HG03432 (cell line): ENCODE measurements at regions not wholly inside any gene's neighbourhood (a gene's known extent, or its start where the extent isn't known, plus 50 kb on each side); places are given as distances from the start of the nearest gene placed in this dataset.
"Not testable (repeated sequence)": the region's sequence is repeated elsewhere in the genome, so short reads cannot be mapped to it uniquely, and the experiment has no call there.

Experiments used
- ATAC-seq: cut with Tn5 transposase; IDR thresholded peaks from one replicate; pipeline ENCODE4 v1.9.1; 2021; ENCODE audit warnings: mild to moderate bottlenecking, moderate library complexity; ENCODE audit not compliant: unreplicated experiment

DNA sequence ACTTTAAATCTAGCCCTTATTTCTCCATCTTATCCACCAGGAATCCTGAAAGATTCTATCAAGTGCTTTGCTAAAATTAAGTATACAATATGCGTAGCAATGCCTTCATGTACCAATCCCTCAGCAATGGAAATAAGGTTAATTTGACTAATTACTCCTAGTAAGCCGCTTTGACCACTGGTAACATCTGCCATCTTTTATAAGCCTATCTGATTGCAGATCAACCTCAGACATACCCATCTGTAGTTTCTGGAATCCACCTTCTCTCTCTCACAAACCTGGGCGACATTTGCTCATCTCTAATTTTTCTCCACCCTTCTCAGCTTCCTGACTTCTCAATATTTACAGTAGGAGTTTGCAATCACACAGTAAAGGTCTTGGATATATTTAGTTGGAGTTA is 138.8 kb upstream of the CRHR1 start:
- no peak for ATAC-seq

- ATAC-seq = no peak
These were observed 137.7 kb upstream of the CRHR1 start for GRCh38 chr17:45646288-45646988.

- ATAC-seq = no peak
These were observed 135.5 kb upstream of the CRHR1 start for GRCh38 chr17:45648642-45649041.

DNA sequence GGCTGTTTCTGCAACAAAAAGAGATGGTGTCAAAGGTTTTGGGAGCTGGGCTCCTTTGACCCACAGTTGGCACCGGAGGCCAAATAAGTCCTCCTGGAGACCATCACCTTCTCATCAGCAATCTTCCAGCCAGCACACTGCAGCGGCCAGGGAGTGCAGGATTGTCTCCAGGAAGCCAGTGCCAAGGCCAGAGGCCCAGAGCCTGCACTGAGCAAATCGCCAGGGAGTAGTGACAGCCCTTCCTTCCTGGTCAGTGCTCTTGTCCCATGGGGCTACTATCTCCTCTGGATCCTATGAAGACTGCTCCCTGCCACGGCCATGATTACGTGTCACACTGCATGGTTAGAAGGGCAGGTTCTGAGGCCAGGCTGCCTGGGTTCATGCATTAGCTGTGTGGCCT is 134.3 kb upstream of the CRHR1 start:
- ATAC-seq = no peak

DNA sequence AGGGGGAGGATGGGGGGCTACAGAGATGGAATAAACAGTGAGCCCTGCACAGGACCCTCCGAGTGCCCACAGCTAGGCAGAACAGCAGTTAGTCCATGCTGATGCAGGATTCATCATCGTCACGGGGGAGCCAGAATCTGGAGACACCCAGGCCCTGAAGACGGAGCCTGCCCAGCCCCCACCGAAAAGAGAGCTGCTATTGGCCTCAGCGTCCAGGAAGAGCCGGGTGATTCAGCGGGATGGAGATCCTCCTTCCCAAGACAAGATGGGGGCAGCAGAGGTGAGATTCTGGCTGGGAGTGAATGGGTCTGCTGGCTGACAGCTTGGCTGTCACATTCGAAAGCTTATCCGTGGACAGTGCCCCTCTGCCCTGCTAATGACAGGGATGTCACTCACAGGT is 133.6 kb upstream of the CRHR1 start:
- no peak for ATAC-seq

- ATAC-seq = no peak
These were observed 132.9 kb upstream of the CRHR1 start for GRCh38 chr17:45651145-45651709.

DNA sequence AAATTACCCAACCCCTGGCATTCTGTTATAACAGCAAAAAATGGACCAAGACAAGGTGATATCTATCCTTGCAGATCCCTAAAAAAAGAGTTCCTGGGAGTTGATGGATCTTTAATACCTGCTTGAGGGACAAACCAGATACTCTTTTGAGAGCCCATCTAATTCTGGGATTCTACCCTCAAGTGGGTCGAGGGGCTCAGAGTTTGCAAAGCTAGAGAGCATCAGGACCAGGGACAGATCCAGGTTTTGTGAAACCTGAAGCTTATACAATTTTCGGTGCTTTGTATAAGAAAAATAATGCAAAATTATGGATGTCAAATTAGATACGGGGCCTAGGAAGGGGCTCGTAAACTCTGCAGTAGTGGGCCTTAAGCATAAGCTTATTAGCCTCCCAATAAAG is 130.5 kb upstream of the CRHR1 start:
- ATAC-seq = no peak

- no peak for ATAC-seq
These were observed 127.5 kb upstream of the CRHR1 start for GRCh38 chr17:45656527-45657181.

GRCh38 chr17:45660474-45660873 is 123.6 kb upstream of the CRHR1 start:
- ATAC-seq = no peak

DNA sequence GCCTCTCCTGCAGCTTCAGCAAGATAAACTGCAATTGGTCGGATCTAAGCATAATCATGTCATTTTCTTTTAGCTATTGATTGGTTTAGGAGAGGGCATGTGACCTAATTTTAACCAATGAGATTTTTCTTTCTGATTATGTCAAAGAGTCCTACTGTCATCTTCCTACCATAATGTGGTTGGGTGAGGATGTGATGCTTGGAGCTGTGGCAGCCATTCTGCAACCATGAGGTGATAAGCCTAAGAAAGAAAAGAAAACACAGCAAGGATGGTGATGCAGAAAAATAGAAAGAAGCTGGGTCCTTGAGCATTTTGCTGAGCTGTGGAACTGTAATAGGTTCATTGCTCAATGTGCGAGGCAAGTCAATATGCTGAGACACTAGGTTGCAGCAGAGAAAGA is 121.7 kb upstream of the CRHR1 start:
- no peak for ATAC-seq

GRCh38 chr17:45663772-45664171 is 120.3 kb upstream of the CRHR1 start:
- ATAC-seq = no peak

DNA sequence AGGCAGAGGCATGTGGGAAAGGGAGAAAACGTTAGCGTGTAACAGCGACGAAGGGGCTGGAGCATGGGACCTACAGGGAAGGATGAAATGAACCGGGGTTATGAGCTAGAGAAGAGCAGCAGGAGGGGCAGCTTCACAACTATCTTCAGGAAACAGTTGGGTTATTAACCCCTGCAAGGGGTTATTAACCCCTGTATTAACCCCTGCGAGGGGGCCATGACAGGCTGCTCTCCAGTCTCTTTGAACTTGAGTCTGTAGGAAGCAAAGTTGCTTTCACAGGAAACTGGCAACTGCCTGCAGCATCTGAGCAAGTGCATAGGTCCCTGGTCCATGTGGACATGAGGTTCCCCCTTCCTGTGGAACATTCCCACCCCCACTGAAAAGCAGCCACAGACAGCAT is 119.2 kb upstream of the CRHR1 start:
- ATAC-seq = no peak

DNA sequence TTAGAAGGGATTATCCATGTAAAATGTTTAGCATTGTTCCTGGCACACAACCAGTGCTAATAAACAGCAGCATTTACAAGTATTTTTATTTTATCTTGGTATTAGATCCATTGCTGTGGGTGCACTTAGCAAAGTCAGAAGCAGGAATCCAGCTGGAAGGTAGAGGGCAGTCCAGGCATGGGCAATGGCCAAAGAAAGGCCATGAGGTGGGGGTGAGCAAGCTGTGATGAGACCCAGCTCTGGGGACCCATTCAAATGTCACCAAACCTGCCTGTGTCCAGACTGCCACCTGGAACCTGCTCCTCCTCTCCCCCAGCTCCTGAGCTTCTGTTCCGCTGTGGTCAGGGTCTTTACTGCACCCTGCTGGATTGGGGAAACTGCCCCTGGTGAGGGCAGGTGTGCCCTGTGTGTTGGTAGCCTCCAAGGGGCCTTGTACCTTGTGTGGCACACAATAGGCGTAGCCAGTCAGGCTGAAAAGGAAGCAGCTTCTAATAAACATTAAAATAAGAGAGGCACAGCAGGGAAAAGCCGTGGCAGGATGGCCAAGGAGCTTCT is 118.0 kb upstream of the CRHR1 start:
- ATAC-seq = no peak

DNA sequence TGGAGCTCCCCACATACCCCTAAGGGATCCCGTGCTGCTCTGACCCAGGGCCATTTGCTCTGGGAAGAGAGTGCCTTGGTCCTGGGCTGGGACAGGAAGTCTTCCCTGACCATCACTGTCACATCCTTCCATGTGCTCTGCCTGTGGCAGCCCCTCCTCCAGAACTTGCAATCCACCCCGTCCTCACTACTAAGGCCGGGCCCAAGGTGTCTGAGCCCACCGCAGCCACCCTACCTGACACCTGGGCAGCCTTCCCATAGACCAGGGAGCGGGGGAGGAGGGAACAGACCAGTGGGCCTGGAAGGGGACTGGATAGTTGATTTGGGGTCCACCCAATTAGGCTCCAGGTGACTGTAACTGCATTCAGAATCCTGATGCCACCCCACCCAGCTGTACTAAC is 117.5 kb upstream of the CRHR1 start:
- no peak for ATAC-seq

GRCh38 chr17:45667591-45668171 is 116.4 kb upstream of the CRHR1 start:
- no peak for ATAC-seq

DNA sequence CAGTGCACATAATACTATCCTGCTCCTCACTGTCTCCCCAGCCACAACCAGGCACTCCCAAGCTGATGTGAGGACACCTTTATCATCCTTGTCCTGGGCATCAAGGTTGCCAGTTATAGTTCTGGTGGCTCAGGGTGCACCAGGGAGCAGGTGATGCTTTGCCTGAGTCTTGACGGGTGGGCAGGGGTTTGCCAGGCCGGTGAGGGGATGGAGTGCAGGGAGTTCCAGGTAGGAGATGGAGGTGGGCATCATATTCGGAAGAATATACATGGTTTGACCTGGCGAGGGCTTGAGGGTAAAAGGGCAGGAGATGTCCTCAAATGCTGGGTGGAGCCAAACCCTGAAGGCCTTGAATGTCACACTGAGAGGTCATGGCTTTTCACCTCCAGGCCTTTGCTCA is 115.8 kb upstream of the CRHR1 start:
- ATAC-seq = no peak

GRCh38 chr17:45672301-45672700 is 111.8 kb upstream of the CRHR1 start:
- no peak for ATAC-seq

DNA sequence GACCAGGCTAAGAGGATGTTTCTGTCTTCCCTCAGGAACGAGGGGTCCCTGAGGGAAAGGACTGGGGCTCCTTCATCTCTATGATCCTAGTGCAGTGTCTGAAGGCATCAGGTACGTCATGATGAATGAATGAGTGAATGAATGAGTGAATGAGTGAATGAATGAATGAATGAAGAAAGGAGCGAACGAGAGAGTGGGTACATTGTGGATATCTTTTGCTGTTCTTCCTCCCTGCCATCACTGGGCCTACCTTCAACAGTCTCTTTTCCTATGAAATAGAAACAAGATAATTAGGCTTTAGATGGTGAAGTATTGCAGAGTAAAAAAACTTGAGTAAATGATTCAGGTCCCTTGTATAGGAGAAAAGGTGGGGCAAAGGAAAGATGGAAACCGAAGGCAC is 111.3 kb upstream of the CRHR1 start:
- ATAC-seq = no peak

DNA sequence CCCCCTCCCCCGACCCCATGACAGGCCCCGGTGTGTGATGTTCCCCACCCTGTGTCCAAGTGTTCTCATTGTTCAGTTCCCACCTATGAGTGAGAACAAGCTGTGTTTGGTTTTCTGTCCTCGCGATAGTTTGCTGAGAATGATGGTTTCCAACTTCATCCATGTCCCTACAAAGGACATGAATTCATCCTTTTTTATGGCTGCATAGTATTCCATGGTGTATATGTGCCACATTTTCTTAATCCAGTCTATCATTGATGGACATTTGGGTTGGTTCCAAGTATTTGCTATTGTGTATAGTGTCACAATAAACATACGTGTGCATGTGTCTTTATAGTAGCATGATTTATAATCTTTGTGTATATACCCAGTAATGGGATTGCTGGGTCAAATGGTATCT is 110.4 kb upstream of the CRHR1 start:
- not testable (repeated sequence) for ATAC-seq

GRCh38 chr17:45675012-45675411 is 109.1 kb upstream of the CRHR1 start:
- no peak for ATAC-seq

DNA sequence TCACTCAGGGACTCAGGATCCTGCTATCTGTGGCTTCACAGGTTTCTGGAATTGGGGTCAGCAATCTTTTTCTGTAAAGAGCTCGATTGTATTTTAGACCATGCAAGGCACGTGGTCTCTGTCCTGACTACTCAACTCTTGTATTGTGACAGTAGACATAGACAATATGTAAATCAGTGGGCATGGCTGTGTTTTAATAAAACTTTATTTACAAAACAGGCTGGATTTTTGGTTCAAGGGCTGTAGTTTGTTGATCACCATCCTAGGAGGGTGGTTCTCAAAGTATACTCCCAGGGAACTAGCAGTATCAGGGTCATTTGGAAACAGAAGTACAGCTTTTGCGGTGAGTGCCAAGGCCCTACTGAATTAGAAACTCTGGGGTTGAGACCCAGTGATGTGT is 108.2 kb upstream of the CRHR1 start:
- ATAC-seq = no peak

DNA sequence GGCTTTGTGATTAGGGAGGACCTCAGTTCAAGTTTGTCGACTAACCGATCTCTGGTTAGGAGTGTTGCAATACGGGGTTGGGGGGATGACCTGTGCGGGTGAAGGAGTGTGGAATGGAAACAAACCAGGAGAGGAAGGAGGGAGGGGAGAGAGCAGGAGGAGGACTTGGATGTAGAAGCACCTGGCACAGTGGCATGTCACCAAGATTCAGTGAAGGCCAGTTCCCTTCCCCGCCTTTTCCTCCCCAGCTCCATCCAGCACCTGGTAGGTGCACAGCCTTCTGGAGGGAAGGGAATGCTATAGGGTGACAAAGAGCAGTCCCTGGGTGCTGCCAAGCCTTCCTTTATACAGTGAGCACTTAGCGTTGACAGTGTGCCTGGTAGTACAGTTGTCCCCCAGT is 107.4 kb upstream of the CRHR1 start:
- no peak for ATAC-seq
